ENCODE measurements at regions not wholly inside any gene's neighbourhood (a gene's known extent, or its start where the extent isn't known, plus 50 kb on each side); places are given as distances from the start of the nearest gene placed in this dataset.

GRCh38 chr9:16951502-16951901 is 81.0 kb upstream of the BNC2 start:
- DNase-seq (ENCODE audit: extremely low spot score), result no peak
- ChIA-PET CTCF (no interaction called here), POLR2A (no interaction called here)
- TF ChIP-seq BHLHE40 (IDR thresholded peaks at IDR 0.05; ENCODE audit: borderline replicate concordance) (no peak), CTBP1 (IDR thresholded peaks at IDR 0.05; ENCODE audit: borderline replicate concordance) (no peak), HDGF (IDR thresholded peaks at IDR 0.05; ENCODE audit: borderline replicate concordance) (no peak), SP1 (IDR thresholded peaks at IDR 0.05) (no peak), FOXA1 (IDR thresholded peaks at IDR 0.05) (no peak), ELF4 (IDR thresholded peaks at IDR 0.05) (no peak), ARNT (IDR thresholded peaks at IDR 0.05) (no peak), L3MBTL2 (conservative IDR thresholded peaks at IDR 0.05) (no peak), FOXM1 (IDR thresholded peaks at IDR 0.05; ENCODE audit: borderline replicate concordance) (no peak), NFRKB (IDR thresholded peaks at IDR 0.05) (no peak), LEF1 (IDR thresholded peaks at IDR 0.05; ENCODE audit: borderline replicate concordance) (no peak)

- CTCF ChIA-PET, result no interaction called here
- POLR2A ChIA-PET, result no interaction called here
- DNase-seq (ENCODE audit: extremely low spot score), result no peak
- TF ChIP-seq ELF4 (IDR thresholded peaks at IDR 0.05) (no peak), NFRKB (IDR thresholded peaks at IDR 0.05) (no peak), BHLHE40 (IDR thresholded peaks at IDR 0.05; ENCODE audit: borderline replicate concordance) (no peak), PKNOX1 (IDR thresholded peaks at IDR 0.05) (no peak), CTBP1 (IDR thresholded peaks at IDR 0.05; ENCODE audit: borderline replicate concordance) (no peak), SUZ12 (IDR thresholded peaks at IDR 0.05) (no peak), FOXK2 (IDR thresholded peaks at IDR 0.05) (no peak), HDGF (IDR thresholded peaks at IDR 0.05; ENCODE audit: borderline replicate concordance) (no peak), SP1 (IDR thresholded peaks at IDR 0.05) (no peak), FOXA1 (IDR thresholded peaks at IDR 0.05) (no peak), ARNT (IDR thresholded peaks at IDR 0.05) (no peak)
These were observed 79.6 kb upstream of the BNC2 start for GRCh38 chr9:16950051-16950450.

- no peak for TF ChIP-seq BHLHE40 (IDR thresholded peaks at IDR 0.05; ENCODE audit: borderline replicate concordance)
- TF ChIP-seq TARDBP (IDR thresholded peaks at IDR 0.05), result no peak
- no peak for TF ChIP-seq CTBP1 (IDR thresholded peaks at IDR 0.05; ENCODE audit: borderline replicate concordance)
- no peak for TF ChIP-seq PKNOX1 (IDR thresholded peaks at IDR 0.05)
- TF ChIP-seq ARNT (IDR thresholded peaks at IDR 0.05), result no peak
- no peak for TF ChIP-seq ZNF384 (IDR thresholded peaks at IDR 0.05)
- no peak for TF ChIP-seq FOXA1 (IDR thresholded peaks at IDR 0.05)
- TF ChIP-seq ELF4 (IDR thresholded peaks at IDR 0.05), result no peak
- no peak for TF ChIP-seq HDGF (IDR thresholded peaks at IDR 0.05; ENCODE audit: borderline replicate concordance)
- TF ChIP-seq SP1 (IDR thresholded peaks at IDR 0.05), result no peak
- TF ChIP-seq NFRKB (IDR thresholded peaks at IDR 0.05), result no peak
- no peak for DNase-seq (ENCODE audit: extremely low spot score)
- ChIA-PET POLR2A (no interaction called here), CTCF (no interaction called here)
These were observed 60.1 kb upstream of the BNC2 start for GRCh38 chr9:16930578-16930977.

GRCh38 chr9:16928179-16928945 is 57.9 kb upstream of the BNC2 start:
- ChIA-PET CTCF (no interaction called here), POLR2A (no interaction called here)
- TF ChIP-seq L3MBTL2 (conservative IDR thresholded peaks at IDR 0.05), result no peak
- no peak for TF ChIP-seq NFRKB (IDR thresholded peaks at IDR 0.05)
- no peak for TF ChIP-seq PKNOX1 (IDR thresholded peaks at IDR 0.05)
- TF ChIP-seq ELF4 (IDR thresholded peaks at IDR 0.05), result no peak
- no peak for TF ChIP-seq FOXM1 (IDR thresholded peaks at IDR 0.05; ENCODE audit: borderline replicate concordance)
- TF ChIP-seq TARDBP (IDR thresholded peaks at IDR 0.05), result no peak
- TF ChIP-seq FOXA1 (IDR thresholded peaks at IDR 0.05), result no peak
- TF ChIP-seq HDGF (IDR thresholded peaks at IDR 0.05; ENCODE audit: borderline replicate concordance), result no peak
- TF ChIP-seq SUZ12 (IDR thresholded peaks at IDR 0.05), result no peak
- TF ChIP-seq FOXK2 (IDR thresholded peaks at IDR 0.05), result no peak
- TF ChIP-seq CTBP1 (IDR thresholded peaks at IDR 0.05; ENCODE audit: borderline replicate concordance), result no peak
- TF ChIP-seq BHLHE40 (IDR thresholded peaks at IDR 0.05; ENCODE audit: borderline replicate concordance), result no peak
- no peak for TF ChIP-seq SP1 (IDR thresholded peaks at IDR 0.05)
- TF ChIP-seq LEF1 (IDR thresholded peaks at IDR 0.05; ENCODE audit: borderline replicate concordance), result no peak
- TF ChIP-seq ZNF384 (IDR thresholded peaks at IDR 0.05), result no peak
- TF ChIP-seq ARNT (IDR thresholded peaks at IDR 0.05), result no peak
- peak; percentile 22 for DNase-seq (ENCODE audit: extremely low spot score)

- POLR2A ChIA-PET, result no interaction called here
These were observed 55.0 kb upstream of the BNC2 start for GRCh38 chr9:16925426-16925825.

More at GRCh38 chr9:16925426-16925825, 55.0 kb upstream of the BNC2 start:
- DNase-seq (ENCODE audit: extremely low spot score), result no peak
- CTCF ChIA-PET, result no interaction called here
- TF ChIP-seq HDGF (IDR thresholded peaks at IDR 0.05; ENCODE audit: borderline replicate concordance) (no peak), FOXM1 (IDR thresholded peaks at IDR 0.05; ENCODE audit: borderline replicate concordance) (no peak), LEF1 (IDR thresholded peaks at IDR 0.05; ENCODE audit: borderline replicate concordance) (no peak), ARNT (IDR thresholded peaks at IDR 0.05) (no peak), PKNOX1 (IDR thresholded peaks at IDR 0.05) (no peak), NFRKB (IDR thresholded peaks at IDR 0.05) (no peak), ZNF384 (IDR thresholded peaks at IDR 0.05) (no peak), TARDBP (IDR thresholded peaks at IDR 0.05) (no peak), ELF4 (IDR thresholded peaks at IDR 0.05) (no peak), CTBP1 (IDR thresholded peaks at IDR 0.05; ENCODE audit: borderline replicate concordance) (no peak), FOXK2 (IDR thresholded peaks at IDR 0.05) (no peak)

Measured in HEK293T (cell line).